ENCODE measurements at regions not wholly inside any gene's neighbourhood (a gene's known extent, or its start where the extent isn't known, plus 50 kb on each side); places are given as distances from the start of the nearest gene placed in this dataset.

- no peak overlapping the region for H2AFZ ChIP-seq (ENCODE audit: low read depth, low read length, poor library complexity, severe bottlenecking)
- H3K4me2 ChIP-seq (ENCODE audit: low read length) = no peak overlapping the region
- no peaks in the 10 kb centered on the region for H3K36me3 ChIP-seq (ENCODE audit: control insufficient read depth in 1 of 2, insufficient read depth in 2 of 2, low read length in 2 of 2)
- no peaks in the 10 kb centered on the region for H3K27me3 ChIP-seq (ENCODE audit: insufficient read depth, low read length)
- RAD21 ChIA-PET (ENCODE audit: low non-redundant PET in 1 of 2, low total read pairs in 2 of 2, uncharacterized antibody in 2 of 2, unreplicated experiment in 2 of 2) = no interaction called here
- no peak overlapping the region for H3K9ac ChIP-seq (ENCODE audit: low read length)
- no peaks in the 10 kb centered on the region for H4K20me1 ChIP-seq (ENCODE audit: insufficient read depth)
- CTCF ChIA-PET = no interaction called here
- POLR2A ChIA-PET = no interaction called here
- H3K27ac ChIP-seq (ENCODE audit: low read depth, low read length) = no peak overlapping the region
- no TSS peak for BruUV-seq (replicated peaks)
- ATAC-seq (no peak), DNase-seq (ENCODE audit: low read depth, low spot score) (no peak)
- H3K9me2 ChIP-seq (ENCODE audit: insufficient read depth) = no peaks in the 10 kb centered on the region
- H3K4me1 ChIP-seq (ENCODE audit: control insufficient read depth in 1 of 2, insufficient read depth in 2 of 2, low read length in 2 of 2) = peaks cover 0 to 7% of the 10 kb centered on the region in 2 experiments; a peak in 1 of 4 replicates
- H3K79me2 ChIP-seq (ENCODE audit: insufficient read depth, low read length) = no peaks in the 10 kb centered on the region
- H3K9me3 ChIP-seq (ENCODE audit: control insufficient read depth in 1 of 2, insufficient read depth in 1 of 2, low read depth in 1 of 2, low read length in 2 of 2) = no peaks in the 10 kb centered on the region
- H3K4me3 ChIP-seq (replicated peaks in 1 of 2; ENCODE audit: low read depth in 1 of 2, low read length in 2 of 2) = no peak overlapping the region
- intact Hi-C loops (cut with micrococcal nuclease) = no loop called here
- no peak for TF ChIP-seq EGR1 (IDR thresholded peaks at IDR 0.05; ENCODE audit: low read depth)
- no peak for TF ChIP-seq JUND (IDR thresholded peaks at IDR 0.05)
- no peak for TF ChIP-seq EZH2 (IDR thresholded peaks at IDR 0.05)
- TF ChIP-seq SIN3A (IDR thresholded peaks at IDR 0.05; ENCODE audit: low read depth) = no peak
- TF ChIP-seq MAX (IDR thresholded peaks at IDR 0.05) = no peak
- TF ChIP-seq SRF (IDR thresholded peaks at IDR 0.05; ENCODE audit: low read depth) = no peak
- no peak for TF ChIP-seq POLR2AphosphoS5 (IDR thresholded peaks at IDR 0.05; ENCODE audit: low read depth, low read length)
- no peak for TF ChIP-seq ELF1 (IDR thresholded peaks at IDR 0.05; ENCODE audit: borderline replicate concordance, low read depth)
- TF ChIP-seq ATF3 (IDR thresholded peaks at IDR 0.05) = no peak
- no peak for TF ChIP-seq POLR2A (IDR thresholded peaks at IDR 0.05; ENCODE audit: borderline replicate concordance, extremely low read depth, insufficient read depth, insufficient read length)
- no peak for TF ChIP-seq CTCF (IDR thresholded peaks at IDR 0.05 in 2 of 3, conservative IDR thresholded peaks at IDR 0.05 in 1 of 3; ENCODE audit: borderline replicate concordance in 1 of 3, insufficient read depth in 1 of 3, low read depth in 2 of 3, low read length in 2 of 3)
- TF ChIP-seq ZBTB33 (IDR thresholded peaks at IDR 0.05; ENCODE audit: extremely low read depth, insufficient replicate concordance, low read length) = no peak
- TF ChIP-seq YY1 (IDR thresholded peaks at IDR 0.05; ENCODE audit: extremely low read depth, insufficient replicate concordance, low read depth, low read length) = no peak
- no peak for TF ChIP-seq CBX3 (IDR thresholded peaks at IDR 0.05; ENCODE audit: low read depth)
- TF ChIP-seq TCF7L2 (IDR thresholded peaks at IDR 0.05; ENCODE audit: borderline replicate concordance, extremely low read depth, insufficient read depth, insufficient read length) = no peak
- no peak for TF ChIP-seq EZH2phosphoT487 (IDR thresholded peaks at IDR 0.05; ENCODE audit: borderline replicate concordance)
- TF ChIP-seq SP1 (IDR thresholded peaks at IDR 0.05; ENCODE audit: low read depth) = no peak
These were observed 263.0 kb downstream of the KLF12 start for GRCh38 chr13:73870970-73871935.

All from HCT116 (cell line).